ENCODE measurements at regions not wholly inside any gene's neighbourhood (a gene's known extent, or its start where the extent isn't known, plus 50 kb on each side); places are given as distances from the start of the nearest gene placed in this dataset.

- Histone ChIP-seq H3K36me3 (ENCODE audit: low read depth) (no peaks in the 10 kb centered on the region), H3K4me1 (ENCODE audit: low read depth) (no peaks in the 10 kb centered on the region), H3K9me3 (no peaks in the 10 kb centered on the region), H3K4me3 (no peak overlapping the region)
- intact Hi-C loops (cut with DNase I, micrococcal nuclease), result no loop called here
- TF ChIP-seq, protein P1, sequence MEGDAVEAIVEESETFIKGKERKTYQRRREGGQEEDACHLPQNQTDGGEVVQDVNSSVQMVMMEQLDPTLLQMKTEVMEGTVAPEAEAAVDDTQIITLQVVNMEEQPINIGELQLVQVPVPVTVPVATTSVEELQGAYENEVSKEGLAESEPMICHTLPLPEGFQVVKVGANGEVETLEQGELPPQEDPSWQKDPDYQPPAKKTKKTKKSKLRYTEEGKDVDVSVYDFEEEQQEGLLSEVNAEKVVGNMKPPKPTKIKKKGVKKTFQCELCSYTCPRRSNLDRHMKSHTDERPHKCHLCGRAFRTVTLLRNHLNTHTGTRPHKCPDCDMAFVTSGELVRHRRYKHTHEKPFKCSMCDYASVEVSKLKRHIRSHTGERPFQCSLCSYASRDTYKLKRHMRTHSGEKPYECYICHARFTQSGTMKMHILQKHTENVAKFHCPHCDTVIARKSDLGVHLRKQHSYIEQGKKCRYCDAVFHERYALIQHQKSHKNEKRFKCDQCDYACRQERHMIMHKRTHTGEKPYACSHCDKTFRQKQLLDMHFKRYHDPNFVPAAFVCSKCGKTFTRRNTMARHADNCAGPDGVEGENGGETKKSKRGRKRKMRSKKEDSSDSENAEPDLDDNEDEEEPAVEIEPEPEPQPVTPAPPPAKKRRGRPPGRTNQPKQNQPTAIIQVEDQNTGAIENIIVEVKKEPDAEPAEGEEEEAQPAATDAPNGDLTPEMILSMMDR (IDR thresholded peaks at IDR 0.05), result no peak
- ATAC-seq, result no peak
- DNase-seq, result no peak
These were observed 132.1 kb upstream of the CNR1 start for GRCh38 chr6:88298066-88298845.

- ATAC-seq, result no peak
- H3K4me3 ChIP-seq, result no peak overlapping the region
- H3K36me3 ChIP-seq (ENCODE audit: low read depth), result no peaks in the 10 kb centered on the region
- TF ChIP-seq, protein P1 (IDR thresholded peaks at IDR 0.05), result no peak
- no peaks in the 10 kb centered on the region for H3K9me3 ChIP-seq
- intact Hi-C loops (cut with DNase I, micrococcal nuclease), result no loop called here
- no peak for DNase-seq
- H3K4me1 ChIP-seq (ENCODE audit: low read depth), result no peaks in the 10 kb centered on the region
These were observed 130.5 kb upstream of the CNR1 start for GRCh38 chr6:88296694-88297093.

GRCh38 chr6:88295663-88296062 is 129.5 kb upstream of the CNR1 start:
- H3K36me3 ChIP-seq (ENCODE audit: low read depth), result no peaks in the 10 kb centered on the region
- no peak for ATAC-seq
- H3K4me3 ChIP-seq, result no peak overlapping the region
- no peaks in the 10 kb centered on the region for H3K4me1 ChIP-seq (ENCODE audit: low read depth)
- no peaks in the 10 kb centered on the region for H3K9me3 ChIP-seq
- TF ChIP-seq, protein P1 (IDR thresholded peaks at IDR 0.05), result no peak
- intact Hi-C loops (cut with DNase I, micrococcal nuclease), result no loop called here
- no peak for DNase-seq

- no peaks in the 10 kb centered on the region for H3K4me1 ChIP-seq (ENCODE audit: low read depth)
- H3K9me3 ChIP-seq, result no peaks in the 10 kb centered on the region
- no peak for ATAC-seq
- no peak overlapping the region for H3K4me3 ChIP-seq
- intact Hi-C loops (cut with DNase I, micrococcal nuclease), result no loop called here
- TF ChIP-seq, protein P1 (IDR thresholded peaks at IDR 0.05), result no peak
- no peak for DNase-seq
- H3K36me3 ChIP-seq (ENCODE audit: low read depth), result no peaks in the 10 kb centered on the region
These were observed 128.6 kb upstream of the CNR1 start for GRCh38 chr6:88294702-88295101.

DNA sequence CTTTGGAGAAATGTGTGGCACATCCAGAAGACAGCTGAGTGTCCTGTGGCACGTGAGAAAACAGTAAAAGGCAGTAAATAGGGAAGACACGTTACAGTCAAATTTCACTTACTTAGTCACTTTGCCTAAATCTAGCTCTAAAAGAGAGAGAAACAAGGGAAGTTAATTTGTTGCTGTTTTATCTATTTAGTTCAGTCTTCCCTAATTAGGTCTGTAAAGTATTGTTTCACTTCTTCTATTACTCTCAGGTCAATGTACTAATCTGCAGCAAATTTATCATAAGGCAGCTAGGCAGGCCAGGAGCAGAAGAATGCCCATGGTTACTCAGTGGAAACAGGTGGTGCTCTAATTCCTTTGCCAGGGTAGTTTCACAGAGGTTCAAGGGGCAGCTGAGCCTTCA is 124.3 kb upstream of the CNR1 start:
- no peaks in the 10 kb centered on the region for H3K4me1 ChIP-seq (ENCODE audit: low read depth)
- H3K36me3 ChIP-seq (ENCODE audit: low read depth), result no peaks in the 10 kb centered on the region
- ATAC-seq (no peak), DNase-seq (no peak)
- intact Hi-C loops (cut with DNase I, micrococcal nuclease), result no loop called here
- peaks cover 14% of the 10 kb centered on the region for H3K9me3 ChIP-seq
- TF ChIP-seq, protein P1 (IDR thresholded peaks at IDR 0.05), result no peak
- no peak overlapping the region for H3K4me3 ChIP-seq
